ENCODE measurements at regions not wholly inside any gene's neighbourhood (a gene's known extent, or its start where the extent isn't known, plus 50 kb on each side); places are given as distances from the start of the nearest gene placed in this dataset.

- TF ChIP-seq CTCF (IDR thresholded peaks at IDR 0.05) (no peak), POLR2A (IDR thresholded peaks at IDR 0.05) (no peak)
Measured at GRCh38 chr4:163772238-163772637, 277.7 kb downstream of the TMA16 start.

Measured in body of pancreas (tissue), 4 donors.